H1 (cell line): ENCODE measurements at regions not wholly inside any gene's neighbourhood (a gene's known extent, or its start where the extent isn't known, plus 50 kb on each side); places are given as distances from the start of the nearest gene placed in this dataset.

Source experiments
- CBX8 ChIP-seq: fragments of 300-800, 300-1000 bp; sonication (generic); IDR thresholded peaks from 2 replicates; pipeline ENCODE4 v1.7.1; 2016; ENCODE audit warnings: low read depth, low read length, borderline replicate concordance
- CEBPB ChIP-seq: IDR thresholded peaks from 2 replicates; pipeline ENCODE4 v1.6.1; 2012; ENCODE audit warnings: low read depth, low read length
- CHD2 ChIP-seq: IDR thresholded peaks from 2 replicates; pipeline ENCODE4 v1.6.1; 2012; ENCODE audit warnings: low read length, improper control_type of control experiment
- CREB1 ChIP-seq: IDR thresholded peaks from 2 replicates; pipeline ENCODE4 v1.6.1; 2012; ENCODE audit warnings: inconsistent platforms
- EZH2 ChIP-seq: fragments of 200-600 bp; sonication (generic); IDR thresholded peaks from 2 replicates; pipeline ENCODE4 v1.7.1; 2012; ENCODE audit warnings: low read depth, mild to moderate bottlenecking, moderate library complexity, low read length, inconsistent platforms; ENCODE audit not compliant: severe bottlenecking
- JUN ChIP-seq: IDR thresholded peaks from 2 replicates; pipeline ENCODE4 v1.6.1; 2011; ENCODE audit warnings: low read depth, mild to moderate bottlenecking, improper control_type of control experiment, low read length
- POLR2AphosphoS5 ChIP-seq: IDR thresholded peaks from 2 replicates; pipeline ENCODE4 v1.6.1; 2011; ENCODE audit warnings: low read depth, low read length
- POU5F1 ChIP-seq: IDR thresholded peaks from 2 replicates; pipeline ENCODE4 v1.6.1; 2011; ENCODE audit warnings: low read depth, mild to moderate bottlenecking, low read length, moderate library complexity
- SP1 ChIP-seq: IDR thresholded peaks from 2 replicates; pipeline ENCODE4 v1.6.1; 2011; ENCODE audit warnings: low read depth, low read length
- TEAD4 ChIP-seq: IDR thresholded peaks from 2 replicates; pipeline ENCODE4 v1.6.1; 2012; ENCODE audit warnings: low read depth, low read length, inconsistent platforms, mixed read lengths
- YY1 ChIP-seq: IDR thresholded peaks from 2 replicates; pipeline ENCODE4 v1.6.1; 2011; ENCODE audit warnings: low read depth, mild to moderate bottlenecking, low read length
- TF ChIP-seq, protein P1 (sequence below), 3 experiments: IDR thresholded peaks; 1 replicate in 2 of 3; 2 replicates in 1 of 3; pipeline versions ENCODE4 v1.5.1 to v1.6.1; 2011; ENCODE audit warnings: low read length in 3 of 3, mild to moderate bottlenecking in 3 of 3, inconsistent platforms in 2 of 3, low read depth in 1 of 3, moderate library complexity in 1 of 3; ENCODE audit not compliant: insufficient read depth in 1 of 3; ENCODE audit errors: control extremely low read depth in 1 of 3

DNA sequence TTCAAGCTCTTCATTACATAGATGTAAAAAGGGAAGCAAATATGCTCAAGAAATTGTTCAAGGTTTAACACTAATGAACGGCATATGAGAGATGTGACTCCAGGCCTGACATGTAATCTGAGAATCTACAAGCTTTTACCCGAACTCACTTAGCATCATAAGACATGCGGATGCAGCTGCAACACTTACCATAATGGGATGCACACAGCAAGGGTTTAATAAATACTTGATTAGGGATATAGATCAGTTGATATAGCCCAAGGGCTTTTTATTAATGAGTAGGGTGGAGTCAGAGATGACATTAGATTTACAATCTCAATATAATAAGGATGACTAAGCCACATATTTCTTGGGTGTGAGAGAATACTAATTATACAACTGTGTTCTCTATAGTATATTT, 2215.5 kb downstream of the MAT2B start:
- TF ChIP-seq CBX8 (no peak), TEAD4 (no peak), CHD2 (no peak), EZH2 (no peak), CEBPB (no peak), CREB1 (no peak), JUN (no peak), SP1 (no peak), POU5F1 (no peak), POLR2AphosphoS5 (no peak), YY1 (no peak)
- TF ChIP-seq, protein P1, sequence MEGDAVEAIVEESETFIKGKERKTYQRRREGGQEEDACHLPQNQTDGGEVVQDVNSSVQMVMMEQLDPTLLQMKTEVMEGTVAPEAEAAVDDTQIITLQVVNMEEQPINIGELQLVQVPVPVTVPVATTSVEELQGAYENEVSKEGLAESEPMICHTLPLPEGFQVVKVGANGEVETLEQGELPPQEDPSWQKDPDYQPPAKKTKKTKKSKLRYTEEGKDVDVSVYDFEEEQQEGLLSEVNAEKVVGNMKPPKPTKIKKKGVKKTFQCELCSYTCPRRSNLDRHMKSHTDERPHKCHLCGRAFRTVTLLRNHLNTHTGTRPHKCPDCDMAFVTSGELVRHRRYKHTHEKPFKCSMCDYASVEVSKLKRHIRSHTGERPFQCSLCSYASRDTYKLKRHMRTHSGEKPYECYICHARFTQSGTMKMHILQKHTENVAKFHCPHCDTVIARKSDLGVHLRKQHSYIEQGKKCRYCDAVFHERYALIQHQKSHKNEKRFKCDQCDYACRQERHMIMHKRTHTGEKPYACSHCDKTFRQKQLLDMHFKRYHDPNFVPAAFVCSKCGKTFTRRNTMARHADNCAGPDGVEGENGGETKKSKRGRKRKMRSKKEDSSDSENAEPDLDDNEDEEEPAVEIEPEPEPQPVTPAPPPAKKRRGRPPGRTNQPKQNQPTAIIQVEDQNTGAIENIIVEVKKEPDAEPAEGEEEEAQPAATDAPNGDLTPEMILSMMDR (IDR thresholded peaks at IDR 0.05; ENCODE audit: control extremely low read depth in 1 of 3, insufficient read depth in 1 of 3, low read depth in 1 of 3, low read length in 3 of 3), result no peak
